22Rv1 (cell line): ENCODE measurements at regions not wholly inside any gene's neighbourhood (a gene's known extent, or its start where the extent isn't known, plus 50 kb on each side); places are given as distances from the start of the nearest gene placed in this dataset.

Experiments
- H3K27ac ChIP-seq: fragments of 450-650 bp; 2 replicates; pipeline ENCODE4 v1.5.1; 2017
- CTCF ChIP-seq: fragments of 450-650 bp; IDR thresholded peaks from 2 replicates; pipeline ENCODE4 v1.5.1; 2017; ENCODE audit warnings: mild to moderate bottlenecking
- ZFX ChIP-seq: fragments of 450-650 bp; IDR thresholded peaks from 2 replicates; pipeline ENCODE4 v1.6.1; 2017; ENCODE audit warnings: antibody characterized with exemption, borderline replicate concordance

GRCh38 chr20:51122931-51123658, 100.2 kb upstream of the KCNG1 start:
- TF ChIP-seq ZFX (no peak), CTCF (no peak)
- no peak overlapping the region for H3K27ac ChIP-seq

- TF ChIP-seq CTCF (no peak), ZFX (no peak)
- peak overlapping the region; percentile 48 for H3K27ac ChIP-seq
Observed at GRCh38 chr20:51121901-51122412, 99.0 kb upstream of the KCNG1 start.

GRCh38 chr20:51121272-51121671, 98.4 kb upstream of the KCNG1 start:
- no peak for TF ChIP-seq ZFX
- TF ChIP-seq CTCF, result no peak
- H3K27ac ChIP-seq, result peak overlapping the region; percentile 48

- TF ChIP-seq ZFX, result no peak
- no peak for TF ChIP-seq CTCF
- peak overlapping the region; percentile 48; the same call in 1 of the 2 replicates for H3K27ac ChIP-seq
Observed at GRCh38 chr20:51120868-51121267, 98.0 kb upstream of the KCNG1 start.

- no peak for TF ChIP-seq ZFX
- TF ChIP-seq CTCF, result no peak
- no peak overlapping the region for H3K27ac ChIP-seq
Observed at GRCh38 chr20:51120438-51120837, 97.5 kb upstream of the KCNG1 start.

GRCh38 chr20:51119914-51120313, 97.0 kb upstream of the KCNG1 start:
- TF ChIP-seq ZFX (no peak), CTCF (no peak)
- H3K27ac ChIP-seq, result no peak overlapping the region

- H3K27ac ChIP-seq, result no peak overlapping the region
- no peak for TF ChIP-seq ZFX
Observed at GRCh38 chr20:51118985-51119527, 96.1 kb upstream of the KCNG1 start.

- TF ChIP-seq CTCF, result no peak
- no peak for TF ChIP-seq ZFX
- no peak overlapping the region for H3K27ac ChIP-seq
Observed at GRCh38 chr20:51118216-51118615, 95.3 kb upstream of the KCNG1 start.
